ENCODE measurements at regions not wholly inside any gene's neighbourhood (a gene's known extent, or its start where the extent isn't known, plus 50 kb on each side); places are given as distances from the start of the nearest gene placed in this dataset.

- no peak for DNase-seq (ENCODE audit: low spot score)
- TF ChIP-seq, protein P1, sequence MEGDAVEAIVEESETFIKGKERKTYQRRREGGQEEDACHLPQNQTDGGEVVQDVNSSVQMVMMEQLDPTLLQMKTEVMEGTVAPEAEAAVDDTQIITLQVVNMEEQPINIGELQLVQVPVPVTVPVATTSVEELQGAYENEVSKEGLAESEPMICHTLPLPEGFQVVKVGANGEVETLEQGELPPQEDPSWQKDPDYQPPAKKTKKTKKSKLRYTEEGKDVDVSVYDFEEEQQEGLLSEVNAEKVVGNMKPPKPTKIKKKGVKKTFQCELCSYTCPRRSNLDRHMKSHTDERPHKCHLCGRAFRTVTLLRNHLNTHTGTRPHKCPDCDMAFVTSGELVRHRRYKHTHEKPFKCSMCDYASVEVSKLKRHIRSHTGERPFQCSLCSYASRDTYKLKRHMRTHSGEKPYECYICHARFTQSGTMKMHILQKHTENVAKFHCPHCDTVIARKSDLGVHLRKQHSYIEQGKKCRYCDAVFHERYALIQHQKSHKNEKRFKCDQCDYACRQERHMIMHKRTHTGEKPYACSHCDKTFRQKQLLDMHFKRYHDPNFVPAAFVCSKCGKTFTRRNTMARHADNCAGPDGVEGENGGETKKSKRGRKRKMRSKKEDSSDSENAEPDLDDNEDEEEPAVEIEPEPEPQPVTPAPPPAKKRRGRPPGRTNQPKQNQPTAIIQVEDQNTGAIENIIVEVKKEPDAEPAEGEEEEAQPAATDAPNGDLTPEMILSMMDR (IDR thresholded peaks at IDR 0.05; ENCODE audit: extremely low read depth, missing control alignments), result no peak
Measured at GRCh38 chr5:165134155-165134554, 1628.7 kb downstream of the MAT2B start.

DNA sequence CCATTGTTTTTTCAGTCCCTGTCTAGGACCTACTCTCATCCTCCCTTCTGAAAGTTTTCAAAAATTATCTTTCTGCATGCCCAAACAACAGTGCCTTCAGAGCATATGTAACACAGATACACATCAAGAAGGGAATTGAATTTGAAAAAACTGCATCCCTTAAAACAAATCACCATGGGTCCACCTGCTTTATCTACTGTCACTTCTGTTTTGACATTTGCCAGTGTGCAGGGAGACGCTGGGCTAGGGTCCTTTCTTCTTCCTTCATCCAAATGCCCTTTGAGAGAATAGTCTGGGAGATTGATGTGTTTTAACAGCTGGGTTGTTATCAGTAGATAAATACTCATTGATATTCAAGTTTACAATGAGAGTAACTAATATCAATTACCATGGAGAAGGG lies 1630.1 kb downstream of the MAT2B start:
- DNase-seq (ENCODE audit: low spot score), result no peak
- TF ChIP-seq, protein P1 (IDR thresholded peaks at IDR 0.05; ENCODE audit: extremely low read depth, missing control alignments), result no peak

GRCh38 chr5:165137701-165138100 lies 1632.3 kb downstream of the MAT2B start:
- TF ChIP-seq, protein P1 (IDR thresholded peaks at IDR 0.05; ENCODE audit: extremely low read depth, missing control alignments), result no peak
- no peak for DNase-seq (ENCODE audit: low spot score)

DNA sequence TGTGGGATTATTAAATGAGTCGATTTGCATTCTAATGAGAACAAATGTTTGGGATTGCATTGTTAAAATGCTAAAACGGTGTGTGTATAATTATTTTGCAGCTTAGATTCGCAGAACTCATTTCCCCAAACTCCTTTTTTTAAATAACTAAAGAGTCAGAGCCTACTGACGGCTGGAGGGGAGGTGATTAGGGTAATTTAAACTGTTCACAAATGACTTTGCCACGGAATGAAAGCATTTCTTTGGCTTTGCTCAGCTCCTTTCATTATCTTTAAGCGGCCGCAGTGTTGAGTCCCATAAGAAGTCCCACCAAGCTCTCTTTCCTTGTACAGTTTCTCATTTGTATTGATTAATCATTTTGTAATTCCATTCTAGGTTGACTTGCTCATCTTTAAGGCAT lies 1632.8 kb downstream of the MAT2B start:
- DNase-seq (ENCODE audit: low spot score), result no peak

DNA sequence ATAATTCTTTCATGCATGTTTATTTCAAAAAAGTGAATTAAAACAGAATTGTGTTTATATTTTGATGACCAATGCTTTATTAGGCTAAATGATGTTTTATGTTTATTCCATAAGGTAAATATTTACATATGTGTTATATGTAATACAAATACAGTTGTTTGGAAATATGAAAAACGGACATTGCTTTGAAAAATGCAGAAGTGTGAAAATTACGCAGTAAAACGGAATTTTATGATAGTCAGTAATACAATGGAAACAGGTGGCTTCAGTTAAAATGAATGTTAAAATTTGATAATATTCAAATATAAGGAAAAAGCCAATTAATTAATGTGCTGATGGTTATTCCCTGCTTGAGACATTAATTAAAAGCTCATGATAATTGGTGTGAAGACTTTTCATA lies 1633.8 kb downstream of the MAT2B start:
- TF ChIP-seq, protein P1 (IDR thresholded peaks at IDR 0.05; ENCODE audit: extremely low read depth, missing control alignments), result no peak
- no peak for DNase-seq (ENCODE audit: low spot score)

More for the DNA sequence above, 1632.8 kb downstream of the MAT2B start:
- TF ChIP-seq, protein P1 (IDR thresholded peaks at IDR 0.05; ENCODE audit: extremely low read depth, missing control alignments), result no peak

GRCh38 chr5:165139721-165140120 lies 1634.3 kb downstream of the MAT2B start:
- no peak for DNase-seq (ENCODE audit: low spot score)
- TF ChIP-seq, protein P1 (IDR thresholded peaks at IDR 0.05; ENCODE audit: extremely low read depth, missing control alignments), result no peak

- DNase-seq (ENCODE audit: low spot score), result no peak
Measured at GRCh38 chr5:165143741-165144140, 1638.3 kb downstream of the MAT2B start.

More at GRCh38 chr5:165143741-165144140, 1638.3 kb downstream of the MAT2B start:
- TF ChIP-seq, protein P1 (IDR thresholded peaks at IDR 0.05; ENCODE audit: extremely low read depth, missing control alignments), result no peak
